Uterus (tissue), 2 donors: ENCODE measurements at regions not wholly inside any gene's neighbourhood (a gene's known extent, or its start where the extent isn't known, plus 50 kb on each side); places are given as distances from the start of the nearest gene placed in this dataset.

ENCODE experiments used
- POLR2A ChIP-seq, 2 donors: fragments of 450-650 bp; IDR thresholded peaks; one replicate each; pipeline ENCODE4 v1.6.1; 2016; ENCODE audit warnings: antibody characterized with exemption in 2 of 2, mild to moderate bottlenecking in 1 of 2, moderate library complexity in 1 of 2
- TF ChIP-seq, protein P1 (sequence below), 4 experiments: fragments of 200-600 bp in 2 of 4; fragments of 450-650 bp in 2 of 4; sonication (generic) in 2 of 4; IDR thresholded peaks; one replicate each; pipeline ENCODE4 v1.5.1; 2016 to 2019; ENCODE audit warnings: antibody characterized with exemption in 4 of 4, mild to moderate bottlenecking in 2 of 4, moderate library complexity in 1 of 4

DNA sequence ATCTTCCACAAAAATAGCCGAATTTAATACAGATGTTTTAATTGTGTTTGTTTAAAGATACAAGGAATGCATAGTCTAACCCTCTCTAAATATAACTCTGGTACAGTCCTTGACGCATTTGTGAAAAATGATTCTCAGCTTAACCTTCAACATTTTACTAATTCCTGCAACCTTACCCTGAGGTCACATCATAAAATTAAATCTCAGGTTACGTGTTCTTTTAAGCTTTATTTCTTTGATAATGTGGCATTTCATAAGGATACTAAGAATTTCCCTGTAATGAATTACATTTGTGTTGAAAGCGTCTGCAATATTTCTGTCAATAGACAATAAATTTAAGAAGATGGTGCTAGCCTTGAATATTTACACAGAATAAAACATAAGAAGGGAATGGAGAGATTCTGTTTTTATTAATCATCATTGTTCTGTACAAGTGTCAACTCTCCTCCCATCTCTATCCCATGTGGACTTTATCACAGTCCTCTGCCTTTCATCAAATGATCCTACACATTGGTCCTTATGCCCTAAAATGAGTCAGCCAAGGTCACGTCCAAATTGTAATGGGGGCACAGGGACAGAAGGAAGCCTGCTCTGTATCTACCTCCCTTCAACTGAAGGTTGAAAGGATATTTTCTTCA is 769.3 kb upstream of the FLRT2 start:
- TF ChIP-seq, protein P1, sequence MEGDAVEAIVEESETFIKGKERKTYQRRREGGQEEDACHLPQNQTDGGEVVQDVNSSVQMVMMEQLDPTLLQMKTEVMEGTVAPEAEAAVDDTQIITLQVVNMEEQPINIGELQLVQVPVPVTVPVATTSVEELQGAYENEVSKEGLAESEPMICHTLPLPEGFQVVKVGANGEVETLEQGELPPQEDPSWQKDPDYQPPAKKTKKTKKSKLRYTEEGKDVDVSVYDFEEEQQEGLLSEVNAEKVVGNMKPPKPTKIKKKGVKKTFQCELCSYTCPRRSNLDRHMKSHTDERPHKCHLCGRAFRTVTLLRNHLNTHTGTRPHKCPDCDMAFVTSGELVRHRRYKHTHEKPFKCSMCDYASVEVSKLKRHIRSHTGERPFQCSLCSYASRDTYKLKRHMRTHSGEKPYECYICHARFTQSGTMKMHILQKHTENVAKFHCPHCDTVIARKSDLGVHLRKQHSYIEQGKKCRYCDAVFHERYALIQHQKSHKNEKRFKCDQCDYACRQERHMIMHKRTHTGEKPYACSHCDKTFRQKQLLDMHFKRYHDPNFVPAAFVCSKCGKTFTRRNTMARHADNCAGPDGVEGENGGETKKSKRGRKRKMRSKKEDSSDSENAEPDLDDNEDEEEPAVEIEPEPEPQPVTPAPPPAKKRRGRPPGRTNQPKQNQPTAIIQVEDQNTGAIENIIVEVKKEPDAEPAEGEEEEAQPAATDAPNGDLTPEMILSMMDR (IDR thresholded peaks at IDR 0.05): no peak
- no peak for TF ChIP-seq POLR2A (IDR thresholded peaks at IDR 0.05)
